OCI-LY3 (cell line): ENCODE measurements at regions not wholly inside any gene's neighbourhood (a gene's known extent, or its start where the extent isn't known, plus 50 kb on each side); places are given as distances from the start of the nearest gene placed in this dataset.

Source experiments
- EZH2phosphoT487 ChIP-seq: fragments of 200-600 bp; shearing (Covaris generic); IDR thresholded peaks from 2 replicates; pipeline ENCODE4 v1.6.1; 2018; ENCODE audit warnings: antibody characterized with exemption, mixed run types, low read depth
- TF ChIP-seq, protein P1 (sequence below): fragments of 200-600, 300-600 bp; sonication (generic); IDR thresholded peaks from 2 replicates; pipeline ENCODE4 v1.5.1; 2014; ENCODE audit warnings: antibody characterized with exemption, low read length, low read depth

DNA sequence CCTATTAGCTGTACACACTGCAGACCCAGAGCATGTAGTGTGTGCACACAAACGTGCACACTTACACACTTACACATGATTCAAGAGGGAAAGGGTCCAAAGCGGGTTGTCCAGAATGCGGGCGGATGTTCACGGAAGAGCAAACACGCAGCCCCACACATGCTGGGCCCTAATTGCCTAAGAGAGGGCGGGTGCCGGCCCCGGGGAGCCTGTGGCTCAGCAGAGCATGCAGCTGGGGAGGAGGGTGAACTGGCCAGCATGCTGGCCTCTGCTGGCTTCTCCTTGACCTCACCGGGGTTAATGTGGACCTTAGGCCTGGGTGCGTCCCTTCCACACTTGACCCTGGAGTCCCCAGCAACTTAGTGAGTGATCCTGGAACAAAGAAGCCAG, 816.3 kb downstream of the BRD1 start:
- no peak for TF ChIP-seq EZH2phosphoT487
- TF ChIP-seq, protein P1, sequence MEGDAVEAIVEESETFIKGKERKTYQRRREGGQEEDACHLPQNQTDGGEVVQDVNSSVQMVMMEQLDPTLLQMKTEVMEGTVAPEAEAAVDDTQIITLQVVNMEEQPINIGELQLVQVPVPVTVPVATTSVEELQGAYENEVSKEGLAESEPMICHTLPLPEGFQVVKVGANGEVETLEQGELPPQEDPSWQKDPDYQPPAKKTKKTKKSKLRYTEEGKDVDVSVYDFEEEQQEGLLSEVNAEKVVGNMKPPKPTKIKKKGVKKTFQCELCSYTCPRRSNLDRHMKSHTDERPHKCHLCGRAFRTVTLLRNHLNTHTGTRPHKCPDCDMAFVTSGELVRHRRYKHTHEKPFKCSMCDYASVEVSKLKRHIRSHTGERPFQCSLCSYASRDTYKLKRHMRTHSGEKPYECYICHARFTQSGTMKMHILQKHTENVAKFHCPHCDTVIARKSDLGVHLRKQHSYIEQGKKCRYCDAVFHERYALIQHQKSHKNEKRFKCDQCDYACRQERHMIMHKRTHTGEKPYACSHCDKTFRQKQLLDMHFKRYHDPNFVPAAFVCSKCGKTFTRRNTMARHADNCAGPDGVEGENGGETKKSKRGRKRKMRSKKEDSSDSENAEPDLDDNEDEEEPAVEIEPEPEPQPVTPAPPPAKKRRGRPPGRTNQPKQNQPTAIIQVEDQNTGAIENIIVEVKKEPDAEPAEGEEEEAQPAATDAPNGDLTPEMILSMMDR: no peak
